Astrocyte (in vitro differentiated cells and primary cell): ENCODE measurements at regions not wholly inside any gene's neighbourhood (a gene's known extent, or its start where the extent isn't known, plus 50 kb on each side); places are given as distances from the start of the nearest gene placed in this dataset.

ENCODE experiments used
- CTCF ChIP-seq: IDR thresholded peaks from 2 replicates; pipeline ENCODE4 v1.5.1; 2011; ENCODE audit warnings: low read depth, mild to moderate bottlenecking, inconsistent platforms, low read length, moderate library complexity; ENCODE audit not compliant: insufficient read depth
- EZH2 ChIP-seq: IDR thresholded peaks from 2 replicates; pipeline ENCODE4 v1.6.1; 2012; ENCODE audit warnings: mild to moderate bottlenecking, low read length, inconsistent platforms; ENCODE audit not compliant: insufficient read depth

GRCh38 chr4:148852092-148852699 is 410.0 kb upstream of the NR3C2 start:
- TF ChIP-seq CTCF (no peak), EZH2 (no peak)
